ENCODE measurements at regions not wholly inside any gene's neighbourhood (a gene's known extent, or its start where the extent isn't known, plus 50 kb on each side); places are given as distances from the start of the nearest gene placed in this dataset.
"Not testable (repeated sequence)": the region's sequence is repeated elsewhere in the genome, so short reads cannot be mapped to it uniquely, and the experiment has no call there.

GRCh38 chr16:86075488-86075785 lies 176.5 kb downstream of the IRF8 start:
- H3K4me1 ChIP-seq (ENCODE audit: control insufficient read depth, insufficient read depth, low read length), result peaks cover 6% of the 10 kb centered on the region; the same call in 1 of the 2 replicates
- no peak overlapping the region for H3K27ac ChIP-seq (ENCODE audit: low read length)
- WGBS (ENCODE audit: insufficient coverage, insufficient read length), result no CpG with 5 or more reads among the region's 2 CpGs
- no peaks in the 10 kb centered on the region for H3K27me3 ChIP-seq (ENCODE audit: control insufficient read depth, insufficient read depth, low read length)
- DNase-seq (ENCODE audit: low read depth, low spot score), result no peak
- no peak overlapping the region for H3K4me3 ChIP-seq (ENCODE audit: low read length)
- H3K36me3 ChIP-seq (ENCODE audit: control insufficient read depth, insufficient read depth, low read length), result no peaks in the 10 kb centered on the region
- H3K9me3 ChIP-seq (ENCODE audit: control insufficient read depth, insufficient read depth, low read length), result no peaks in the 10 kb centered on the region

- Histone ChIP-seq H3K36me3 (ENCODE audit: control insufficient read depth, insufficient read depth, low read length) (no peaks in the 10 kb centered on the region), H3K9me3 (ENCODE audit: control insufficient read depth, insufficient read depth, low read length) (no peaks in the 10 kb centered on the region), H3K4me1 (ENCODE audit: control insufficient read depth, insufficient read depth, low read length) (peaks cover 6% of the 10 kb centered on the region; the same call in 1 of the 2 replicates), H3K4me3 (ENCODE audit: low read length) (no peak overlapping the region), H3K27me3 (ENCODE audit: control insufficient read depth, insufficient read depth, low read length) (no peaks in the 10 kb centered on the region), H3K27ac (ENCODE audit: low read length) (no peak overlapping the region)
- no CpG with 5 or more reads among the region's 9 CpGs for WGBS (ENCODE audit: insufficient coverage, insufficient read length)
- no peak for DNase-seq (ENCODE audit: low read depth, low spot score)
These were observed 177.0 kb downstream of the IRF8 start for GRCh38 chr16:86075839-86076440.

- WGBS (ENCODE audit: insufficient coverage, insufficient read length), result no CpG with 5 or more reads among the region's 5 CpGs
- Histone ChIP-seq H3K27me3 (ENCODE audit: control insufficient read depth, insufficient read depth, low read length) (no peaks in the 10 kb centered on the region), H3K9me3 (ENCODE audit: control insufficient read depth, insufficient read depth, low read length) (no peaks in the 10 kb centered on the region), H3K36me3 (ENCODE audit: control insufficient read depth, insufficient read depth, low read length) (no peaks in the 10 kb centered on the region), H3K4me1 (ENCODE audit: control insufficient read depth, insufficient read depth, low read length) (peaks cover 6% of the 10 kb centered on the region; the same call in 1 of the 2 replicates), H3K27ac (ENCODE audit: low read length) (no peak overlapping the region), H3K4me3 (ENCODE audit: low read length) (no peak overlapping the region)
- DNase-seq (ENCODE audit: low read depth, low spot score), result no peak
These were observed 177.6 kb downstream of the IRF8 start for GRCh38 chr16:86076606-86077005.

GRCh38 chr16:86077243-86077940 lies 178.4 kb downstream of the IRF8 start:
- no peak for DNase-seq (ENCODE audit: low read depth, low spot score)
- no peak overlapping the region for H3K4me3 ChIP-seq (ENCODE audit: low read length)
- no CpG with 5 or more reads among the region's 17 CpGs for WGBS (ENCODE audit: insufficient coverage, insufficient read length)
- peaks cover 6% of the 10 kb centered on the region; the same call in 1 of the 2 replicates for H3K4me1 ChIP-seq (ENCODE audit: control insufficient read depth, insufficient read depth, low read length)
- no peaks in the 10 kb centered on the region for H3K36me3 ChIP-seq (ENCODE audit: control insufficient read depth, insufficient read depth, low read length)
- H3K27me3 ChIP-seq (ENCODE audit: control insufficient read depth, insufficient read depth, low read length), result no peaks in the 10 kb centered on the region
- H3K9me3 ChIP-seq (ENCODE audit: control insufficient read depth, insufficient read depth, low read length), result no peaks in the 10 kb centered on the region
- no peak overlapping the region for H3K27ac ChIP-seq (ENCODE audit: low read length)

GRCh38 chr16:86078121-86078600 lies 179.2 kb downstream of the IRF8 start:
- H3K9me3 ChIP-seq (ENCODE audit: control insufficient read depth, insufficient read depth, low read length), result no peaks in the 10 kb centered on the region
- H3K27ac ChIP-seq (ENCODE audit: low read length), result no peak overlapping the region
- DNase-seq (ENCODE audit: low read depth, low spot score), result no peak
- H3K4me1 ChIP-seq (ENCODE audit: control insufficient read depth, insufficient read depth, low read length), result peaks cover 6% of the 10 kb centered on the region
- H3K4me3 ChIP-seq (ENCODE audit: low read length), result no peak overlapping the region
- WGBS (ENCODE audit: insufficient coverage, insufficient read length), result no CpG with 5 or more reads among the region's 18 CpGs
- H3K27me3 ChIP-seq (ENCODE audit: control insufficient read depth, insufficient read depth, low read length), result no peaks in the 10 kb centered on the region
- no peaks in the 10 kb centered on the region for H3K36me3 ChIP-seq (ENCODE audit: control insufficient read depth, insufficient read depth, low read length)

- no CpG with 5 or more reads among the region's 13 CpGs for WGBS (ENCODE audit: insufficient coverage, insufficient read length)
- not testable (repeated sequence) for H3K4me1 ChIP-seq (ENCODE audit: control insufficient read depth, insufficient read depth, low read length); H3K27me3 ChIP-seq (ENCODE audit: control insufficient read depth, insufficient read depth, low read length)
These were observed 179.7 kb downstream of the IRF8 start for GRCh38 chr16:86078711-86079110.

GRCh38 chr16:86079255-86079885 lies 180.4 kb downstream of the IRF8 start:
- Histone ChIP-seq H3K36me3 (ENCODE audit: control insufficient read depth, insufficient read depth, low read length) (no peaks in the 10 kb centered on the region), H3K4me1 (ENCODE audit: control insufficient read depth, insufficient read depth, low read length) (peaks cover 3% of the 10 kb centered on the region; the same call in 1 of the 2 replicates), H3K27me3 (ENCODE audit: control insufficient read depth, insufficient read depth, low read length) (no peaks in the 10 kb centered on the region), H3K27ac (ENCODE audit: low read length) (no peak overlapping the region), H3K4me3 (ENCODE audit: low read length) (no peak overlapping the region), H3K9me3 (ENCODE audit: control insufficient read depth, insufficient read depth, low read length) (no peaks in the 10 kb centered on the region)
- DNase-seq (ENCODE audit: low read depth, low spot score), result no peak
- no CpG with 5 or more reads among the region's 15 CpGs for WGBS (ENCODE audit: insufficient coverage, insufficient read length)

More at GRCh38 chr16:86078711-86079110, 179.7 kb downstream of the IRF8 start:
- H3K36me3 ChIP-seq (ENCODE audit: control insufficient read depth, insufficient read depth, low read length); H3K9me3 ChIP-seq (ENCODE audit: control insufficient read depth, insufficient read depth, low read length); H3K4me3 ChIP-seq (ENCODE audit: low read length); DNase-seq (ENCODE audit: low read depth, low spot score); H3K27ac ChIP-seq (ENCODE audit: low read length): not testable (repeated sequence)

GRCh38 chr16:86080131-86080875 lies 181.3 kb downstream of the IRF8 start:
- no peak overlapping the region for H3K27ac ChIP-seq (ENCODE audit: low read length)

GRCh38 chr16:86080982-86081381 lies 182.0 kb downstream of the IRF8 start:
- Histone ChIP-seq H3K27me3 (ENCODE audit: control insufficient read depth, insufficient read depth, low read length) (no peaks in the 10 kb centered on the region), H3K4me1 (ENCODE audit: control insufficient read depth, insufficient read depth, low read length) (no peaks in the 10 kb centered on the region; the same call in 1 of the 2 replicates), H3K36me3 (ENCODE audit: control insufficient read depth, insufficient read depth, low read length) (no peaks in the 10 kb centered on the region), H3K9me3 (ENCODE audit: control insufficient read depth, insufficient read depth, low read length) (no peaks in the 10 kb centered on the region), H3K27ac (ENCODE audit: low read length) (no peak overlapping the region), H3K4me3 (ENCODE audit: low read length) (no peak overlapping the region)
- no peak for DNase-seq (ENCODE audit: low read depth, low spot score)
- no CpG with 5 or more reads among the region's 6 CpGs for WGBS (ENCODE audit: insufficient coverage, insufficient read length)

More at GRCh38 chr16:86080131-86080875, 181.3 kb downstream of the IRF8 start:
- DNase-seq (ENCODE audit: low read depth, low spot score), result no peak
- H3K36me3 ChIP-seq (ENCODE audit: control insufficient read depth, insufficient read depth, low read length), result no peaks in the 10 kb centered on the region
- no peaks in the 10 kb centered on the region for H3K27me3 ChIP-seq (ENCODE audit: control insufficient read depth, insufficient read depth, low read length)
- no CpG with 5 or more reads among the region's 13 CpGs for WGBS (ENCODE audit: insufficient coverage, insufficient read length)
- H3K9me3 ChIP-seq (ENCODE audit: control insufficient read depth, insufficient read depth, low read length), result no peaks in the 10 kb centered on the region
- no peak overlapping the region for H3K4me3 ChIP-seq (ENCODE audit: low read length)
- H3K4me1 ChIP-seq (ENCODE audit: control insufficient read depth, insufficient read depth, low read length), result no peaks in the 10 kb centered on the region; the same call in 1 of the 2 replicates

GRCh38 chr16:86082418-86083030 lies 183.6 kb downstream of the IRF8 start:
- no peaks in the 10 kb centered on the region for H3K27me3 ChIP-seq (ENCODE audit: control insufficient read depth, insufficient read depth, low read length)
- no peaks in the 10 kb centered on the region for H3K9me3 ChIP-seq (ENCODE audit: control insufficient read depth, insufficient read depth, low read length)
- no peak for DNase-seq (ENCODE audit: low read depth, low spot score)
- no peaks in the 10 kb centered on the region; the same call in 1 of the 2 replicates for H3K4me1 ChIP-seq (ENCODE audit: control insufficient read depth, insufficient read depth, low read length)
- no peak overlapping the region for H3K4me3 ChIP-seq (ENCODE audit: low read length)
- no CpG with 5 or more reads among the region's 10 CpGs for WGBS (ENCODE audit: insufficient coverage, insufficient read length)
- H3K36me3 ChIP-seq (ENCODE audit: control insufficient read depth, insufficient read depth, low read length), result no peaks in the 10 kb centered on the region
- H3K27ac ChIP-seq (ENCODE audit: low read length), result no peak overlapping the region
